ENCODE measurements at regions not wholly inside any gene's neighbourhood (a gene's known extent, or its start where the extent isn't known, plus 50 kb on each side); places are given as distances from the start of the nearest gene placed in this dataset.

DNA sequence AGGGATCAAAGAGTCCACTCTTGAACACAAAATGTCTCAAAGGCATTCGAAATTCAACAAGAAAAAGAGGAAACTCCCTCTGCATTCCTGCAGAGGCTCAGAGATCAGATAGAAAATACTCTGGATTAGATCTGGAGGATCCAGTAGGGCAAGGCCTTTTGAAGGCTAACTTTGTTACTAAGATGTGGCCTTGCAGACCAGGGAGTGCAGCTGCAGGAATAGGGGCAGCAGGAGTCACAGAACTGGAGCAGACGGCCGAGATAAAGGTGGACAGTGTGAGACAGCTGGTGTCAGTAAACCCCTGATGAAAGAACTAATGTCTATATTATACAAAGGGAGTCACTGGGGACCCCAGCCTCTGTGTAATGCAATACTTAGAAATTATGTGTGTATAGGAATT, 84.5 kb upstream of the PLSCR4 start (continued):
- TF ChIP-seq CHD7 (IDR thresholded peaks at IDR 0.05; ENCODE audit: insufficient replicate concordance, low read length) = no peak
- TF ChIP-seq POU5F1 (IDR thresholded peaks at IDR 0.05; ENCODE audit: low read depth, low read length) = no peak
- TF ChIP-seq YY1 (IDR thresholded peaks at IDR 0.05; ENCODE audit: low read depth, low read length) = no peak
- no peak for TF ChIP-seq SP2 (IDR thresholded peaks at IDR 0.05; ENCODE audit: low read length)
- TF ChIP-seq CHD2 (IDR thresholded peaks at IDR 0.05; ENCODE audit: low read length) = no peak
- TF ChIP-seq KDM1A (IDR thresholded peaks at IDR 0.05; ENCODE audit: borderline replicate concordance, low read length) = no peak
- no peak for TF ChIP-seq SIN3A (conservative IDR thresholded peaks at IDR 0.05 in 1 of 2, IDR thresholded peaks at IDR 0.05 in 1 of 2; ENCODE audit: low read depth in 1 of 2, low read length in 2 of 2)
- no peak for TF ChIP-seq TEAD4 (IDR thresholded peaks at IDR 0.05; ENCODE audit: low read depth, low read length)
- TF ChIP-seq EZH2 (IDR thresholded peaks at IDR 0.05; ENCODE audit: low read depth, low read length, severe bottlenecking) = no peak
- no peak for TF ChIP-seq POLR2AphosphoS5 (IDR thresholded peaks at IDR 0.05; ENCODE audit: low read depth, low read length)
